NCI-H1436 treated with DMSO at 0.1 percent for 48 hours (cell line): ENCODE measurements at regions not wholly inside any gene's neighbourhood (a gene's known extent, or its start where the extent isn't known, plus 50 kb on each side); places are given as distances from the start of the nearest gene placed in this dataset.

Experiments used
- DNase-seq: peaks from one replicate; lab custom pipeline; 2025; lab: John Stamatoyannopoulos, UW

GRCh38 chr1:14443164-14443787, 155.2 kb upstream of the KAZN start:
- DNase-seq = no peak

DNA sequence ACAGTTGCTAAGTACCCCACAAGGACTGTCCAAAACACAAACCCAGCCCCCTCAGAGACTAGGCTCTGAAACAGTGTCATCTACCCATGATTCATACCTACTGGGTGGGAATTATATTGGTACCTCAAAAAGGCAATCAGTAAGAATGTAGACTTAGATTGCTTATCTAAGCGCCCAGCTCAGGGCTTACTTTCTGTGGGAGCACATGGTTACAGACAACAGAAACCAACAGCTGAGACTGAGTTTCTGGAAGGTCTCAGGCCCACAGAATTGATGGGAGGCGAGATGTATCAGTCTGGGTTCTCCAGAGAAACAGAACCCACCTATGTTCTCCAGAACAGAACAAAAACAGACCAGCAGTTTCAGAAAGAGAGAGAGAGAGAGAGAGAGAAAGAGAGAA, 147.3 kb upstream of the KAZN start:
- DNase-seq = no peak

DNA sequence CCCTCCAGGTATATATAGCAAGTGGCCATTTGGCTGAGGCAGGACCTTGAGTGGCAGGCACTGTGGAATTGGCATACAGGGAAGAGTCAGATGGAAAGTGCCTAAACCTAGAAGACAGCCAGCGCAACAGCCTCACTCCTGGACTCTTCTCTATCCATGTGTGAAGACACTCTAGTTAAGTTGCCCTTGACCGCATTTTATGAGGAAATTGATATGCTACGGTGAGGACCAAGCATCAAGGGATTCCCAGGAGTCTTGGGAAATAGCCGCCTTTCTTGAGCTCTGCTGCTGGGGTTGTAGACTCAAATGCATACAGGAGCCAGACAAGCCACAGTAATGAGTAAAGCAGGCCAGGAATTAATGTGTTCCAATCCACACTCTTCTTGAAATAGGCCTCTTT, 145.9 kb upstream of the KAZN start:
- DNase-seq = no peak

- DNase-seq = no peak
Observed at GRCh38 chr1:14460173-14460572, 138.3 kb upstream of the KAZN start.

DNA sequence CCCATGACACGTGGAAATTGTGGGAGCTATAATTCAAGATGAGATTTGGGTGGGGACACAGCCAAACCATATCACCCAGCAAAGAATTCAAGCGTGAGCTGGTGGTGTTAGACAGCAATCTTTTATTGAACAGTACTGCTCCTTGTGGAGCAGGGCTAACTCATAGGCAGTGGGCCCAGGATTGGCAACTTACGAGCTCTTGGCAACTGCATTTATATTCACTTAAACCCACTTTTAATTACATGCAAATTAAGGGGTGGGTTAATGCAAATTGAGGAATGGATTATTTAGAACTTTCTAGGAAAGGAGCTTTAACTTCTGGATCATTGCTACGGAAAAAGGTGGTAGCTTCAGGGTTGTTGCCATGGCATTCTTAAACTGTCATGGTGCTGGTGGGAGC, 135.6 kb upstream of the KAZN start:
- no peak for DNase-seq

- no peak for DNase-seq
Observed at GRCh38 chr1:14466006-14466405, 132.5 kb upstream of the KAZN start.

GRCh38 chr1:14467112-14467511, 131.4 kb upstream of the KAZN start:
- no peak for DNase-seq

DNA sequence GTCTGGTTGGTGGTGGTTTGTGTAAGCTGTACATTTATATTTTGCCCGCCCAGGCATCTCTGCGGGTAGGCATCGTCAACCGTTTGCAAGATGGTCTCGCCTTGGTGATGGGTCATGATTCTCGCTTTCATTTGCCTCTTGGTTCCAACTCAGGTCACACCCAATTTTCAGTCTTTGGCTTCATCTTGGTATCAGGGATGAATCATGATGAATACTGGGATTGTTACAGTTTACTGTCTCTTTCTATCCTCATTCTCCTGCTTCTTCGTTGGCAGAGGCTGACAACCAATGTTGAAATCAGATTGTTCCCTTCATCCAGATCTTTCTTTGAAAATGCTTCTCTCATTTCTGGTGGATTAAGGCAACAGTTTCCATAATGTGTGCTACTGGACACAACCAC, 129.7 kb upstream of the KAZN start:
- DNase-seq = no peak

- DNase-seq = no peak
Observed at GRCh38 chr1:14470802-14471201, 127.7 kb upstream of the KAZN start.

- no peak for DNase-seq
Observed at GRCh38 chr1:14474856-14475255, 123.6 kb upstream of the KAZN start.

DNA sequence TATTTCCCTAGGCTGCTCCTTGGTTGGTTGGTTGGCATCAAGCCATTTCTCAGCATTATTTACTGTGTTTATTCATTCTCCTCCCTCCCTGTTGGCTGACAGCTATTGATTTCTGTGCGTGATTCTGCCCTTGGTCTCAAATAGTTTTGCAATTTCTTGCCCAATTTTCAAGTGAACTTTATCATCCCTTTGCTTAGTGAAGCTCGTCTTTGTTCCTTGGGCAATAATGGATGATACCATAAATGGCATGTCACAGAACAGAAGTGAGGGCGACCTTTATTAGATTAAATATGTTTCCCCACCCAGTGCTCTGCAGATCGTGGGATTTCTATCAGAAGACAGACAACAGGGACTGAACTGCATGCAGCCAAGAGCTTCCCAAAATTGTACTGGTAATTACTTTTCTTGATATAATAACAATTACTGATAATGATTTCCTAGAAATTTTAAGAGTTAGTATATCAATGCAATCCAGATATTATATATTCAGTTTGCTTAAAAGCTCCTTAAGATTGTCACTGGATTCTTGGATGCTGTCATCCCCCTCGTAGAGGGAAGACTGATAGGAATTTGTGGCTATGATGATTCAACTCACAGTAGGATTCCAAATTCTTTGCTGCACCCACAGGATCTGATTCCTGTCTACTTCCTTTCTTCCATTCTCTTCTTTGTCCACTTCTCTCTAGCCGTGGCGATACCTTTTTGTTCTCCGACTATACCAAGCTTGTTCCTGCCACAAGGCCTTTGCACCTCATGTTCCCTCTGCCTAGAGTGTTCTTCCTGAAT, 122.1 kb upstream of the KAZN start:
- DNase-seq = no peak

DNA sequence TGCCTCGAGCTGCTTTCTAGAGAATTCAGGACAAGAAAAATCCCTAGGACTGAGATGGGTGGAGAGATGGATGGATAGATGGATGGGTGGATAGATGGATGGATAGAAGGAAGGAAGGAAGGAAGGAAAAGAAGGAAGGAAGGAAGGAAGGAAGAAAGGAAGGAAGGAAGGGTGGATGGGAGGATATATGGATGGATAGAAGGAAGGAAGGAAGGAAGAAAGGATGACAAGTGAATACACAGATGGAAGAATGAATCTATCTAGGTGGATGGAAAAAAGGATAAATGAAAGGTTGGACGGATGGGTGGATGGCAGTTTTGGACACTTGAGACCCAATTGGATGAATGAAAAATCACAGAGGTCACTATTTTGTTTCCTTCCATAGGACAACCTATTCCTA, 120.4 kb upstream of the KAZN start:
- DNase-seq = no peak

DNA sequence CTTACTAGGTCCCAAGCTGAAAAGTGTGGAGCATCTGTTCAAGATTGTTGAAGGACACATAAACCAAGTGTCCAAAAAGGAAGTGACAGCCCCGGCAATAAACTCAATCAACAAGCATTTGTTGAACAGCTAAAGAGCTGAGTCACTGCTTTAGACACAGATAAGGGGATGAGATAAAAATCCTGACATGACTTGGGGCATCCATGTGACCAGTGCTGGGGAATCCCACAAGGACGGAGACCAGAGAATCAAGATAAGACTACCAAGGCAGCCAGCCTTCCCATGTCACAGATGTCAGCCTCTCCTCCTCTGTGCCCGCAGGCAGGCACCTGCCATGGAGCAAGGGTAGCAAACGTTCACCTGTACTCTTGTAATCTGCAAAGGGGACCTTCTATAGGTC, 118.6 kb upstream of the KAZN start:
- no peak for DNase-seq

- DNase-seq = no peak
Observed at GRCh38 chr1:14482784-14483450, 115.6 kb upstream of the KAZN start.

DNA sequence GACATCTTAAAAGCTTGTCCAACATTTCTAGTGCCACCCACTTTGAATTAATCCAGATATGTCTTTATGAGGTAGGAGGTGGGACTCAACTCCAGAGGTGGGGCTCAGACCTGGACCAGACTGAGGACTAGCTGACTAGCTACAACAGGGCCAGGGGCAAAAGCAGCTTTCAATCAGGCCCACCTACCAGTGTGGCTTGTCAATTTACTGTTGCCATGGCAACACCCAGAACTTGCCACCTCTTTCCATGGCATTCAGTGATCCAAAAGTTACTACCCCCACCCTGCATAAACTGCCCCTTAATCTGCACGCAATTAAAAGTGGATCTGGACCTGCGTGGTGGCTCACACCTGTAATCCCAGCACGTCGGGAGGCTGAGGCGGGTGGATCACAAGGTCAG, 113.2 kb upstream of the KAZN start:
- no peak for DNase-seq

- no peak for DNase-seq
Observed at GRCh38 chr1:14486401-14487201, 111.9 kb upstream of the KAZN start.

- DNase-seq = no peak
Observed at GRCh38 chr1:14487671-14488070, 110.8 kb upstream of the KAZN start.

GRCh38 chr1:14494911-14495310, 103.6 kb upstream of the KAZN start:
- DNase-seq = no peak

GRCh38 chr1:14495381-14495780, 103.1 kb upstream of the KAZN start:
- no peak for DNase-seq

- DNase-seq = no peak
Observed at GRCh38 chr1:14495996-14496395, 102.5 kb upstream of the KAZN start.

GRCh38 chr1:14498839-14499238, 99.6 kb upstream of the KAZN start:
- DNase-seq = no peak

DNA sequence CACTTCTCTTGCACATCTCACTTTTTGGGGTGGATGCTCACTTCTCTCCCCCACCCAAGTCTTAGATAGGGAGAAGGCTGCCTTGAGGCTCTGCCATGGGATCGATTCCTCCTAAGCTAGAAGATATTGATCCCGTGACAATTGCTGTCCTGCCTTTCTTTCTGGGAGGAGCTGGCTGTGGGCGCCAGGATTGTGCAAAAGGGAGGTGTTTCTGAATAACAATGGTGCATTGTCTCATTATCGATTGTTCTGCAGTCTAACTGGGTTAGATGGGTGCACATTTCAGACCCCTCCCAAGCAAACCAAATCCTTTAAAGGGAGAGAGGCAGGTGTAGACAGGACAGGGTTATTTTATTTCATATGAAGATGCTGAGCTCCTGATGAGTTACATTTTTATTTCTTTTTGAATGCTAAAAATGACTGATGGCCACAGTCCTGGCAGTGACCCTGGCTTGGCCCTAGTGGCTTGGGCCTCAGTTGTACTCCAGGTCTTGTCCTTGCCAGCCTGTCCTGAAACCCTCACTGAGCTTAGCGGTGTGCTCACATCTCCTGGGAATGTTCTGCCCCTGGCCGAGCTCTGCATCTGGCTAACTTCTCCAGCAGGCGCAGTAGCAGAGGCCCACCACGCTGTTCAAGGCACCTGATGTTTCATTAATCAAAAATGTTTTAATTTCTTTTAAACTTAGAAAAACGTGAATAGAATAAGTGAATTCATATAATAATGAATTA, 99.0 kb upstream of the KAZN start:
- DNase-seq = no peak
